Fibroblast of upper back skin (primary cell): ENCODE measurements at regions not wholly inside any gene's neighbourhood (a gene's known extent, or its start where the extent isn't known, plus 50 kb on each side); places are given as distances from the start of the nearest gene placed in this dataset.
"Not testable (repeated sequence)": the region's sequence is repeated elsewhere in the genome, so short reads cannot be mapped to it uniquely, and the experiment has no call there.

ENCODE experiments used
- DNase-seq: peaks from one replicate; pipeline ENCODE4 v3.0.0-alpha.2; 2013

DNA sequence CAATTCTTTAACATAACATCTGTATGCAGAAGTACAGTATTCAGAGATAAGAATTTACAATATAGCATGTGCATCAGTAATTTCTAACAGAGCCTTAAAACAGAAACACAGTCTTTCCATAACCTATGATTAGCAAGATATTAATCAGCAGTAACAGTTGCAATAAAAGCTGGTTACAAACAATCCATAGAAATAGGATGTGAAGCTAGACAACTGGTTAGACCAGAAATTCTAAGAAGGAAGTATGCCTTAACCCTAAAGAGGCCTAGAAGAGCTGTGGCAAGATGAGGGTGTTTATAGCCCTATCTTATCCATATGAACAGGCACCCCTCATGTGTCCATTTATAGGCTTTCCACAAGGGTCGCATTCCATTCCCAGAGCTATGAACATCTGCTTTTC, 492.1 kb upstream of the CBLB start:
- not testable (repeated sequence) for DNase-seq

DNA sequence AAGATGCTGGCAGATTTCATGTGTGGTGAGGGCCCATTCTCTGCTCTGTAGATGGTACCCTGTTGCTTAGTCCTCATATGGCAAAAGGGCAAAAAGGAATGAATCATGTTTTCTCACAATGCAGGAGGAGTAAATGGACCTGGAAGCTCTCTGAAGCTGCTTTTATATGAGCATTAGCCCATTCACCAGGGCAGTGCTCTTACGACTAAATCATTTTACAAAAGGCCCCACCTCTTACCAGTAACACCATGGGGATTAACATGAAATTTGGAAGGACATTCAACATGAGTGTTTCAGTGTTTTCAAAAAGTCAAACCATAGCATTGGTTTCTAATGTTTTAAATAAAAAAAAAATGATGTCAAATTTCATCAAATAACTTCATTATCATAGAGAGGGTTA, 495.7 kb upstream of the CBLB start:
- no peak for DNase-seq

DNA sequence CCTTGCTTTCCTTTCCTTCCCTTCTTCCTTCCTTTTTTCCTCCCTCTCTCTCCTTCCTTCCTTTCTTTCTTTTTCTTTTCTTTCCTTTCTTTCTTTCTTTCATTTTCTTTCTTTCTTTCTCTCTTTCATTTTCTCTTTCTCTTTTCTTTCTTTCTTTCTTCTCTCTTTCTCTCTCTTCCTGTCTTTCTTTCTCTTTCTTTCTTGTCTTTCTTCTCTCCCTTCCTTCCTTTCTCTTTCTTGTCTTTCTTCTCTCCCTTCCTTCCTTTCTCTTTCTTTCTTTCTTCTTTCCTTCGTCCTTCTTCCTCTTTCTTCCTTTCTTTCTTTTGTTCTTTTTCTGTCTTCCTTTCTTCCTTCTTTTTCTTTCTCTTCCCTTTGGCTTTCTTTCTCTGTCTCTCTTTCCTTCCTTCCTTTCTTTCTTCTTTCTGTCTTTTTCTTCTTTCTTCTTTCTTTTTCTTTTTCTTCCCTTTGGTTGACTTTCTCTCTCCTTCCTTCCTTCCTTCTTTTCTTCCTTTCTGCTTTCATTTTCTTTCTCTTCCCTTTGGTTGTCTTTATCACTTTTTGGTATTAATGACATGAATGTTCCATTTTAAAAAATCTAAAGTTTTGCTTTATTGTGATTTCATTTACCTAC, 496.4 kb upstream of the CBLB start:
- DNase-seq: no peak

DNA sequence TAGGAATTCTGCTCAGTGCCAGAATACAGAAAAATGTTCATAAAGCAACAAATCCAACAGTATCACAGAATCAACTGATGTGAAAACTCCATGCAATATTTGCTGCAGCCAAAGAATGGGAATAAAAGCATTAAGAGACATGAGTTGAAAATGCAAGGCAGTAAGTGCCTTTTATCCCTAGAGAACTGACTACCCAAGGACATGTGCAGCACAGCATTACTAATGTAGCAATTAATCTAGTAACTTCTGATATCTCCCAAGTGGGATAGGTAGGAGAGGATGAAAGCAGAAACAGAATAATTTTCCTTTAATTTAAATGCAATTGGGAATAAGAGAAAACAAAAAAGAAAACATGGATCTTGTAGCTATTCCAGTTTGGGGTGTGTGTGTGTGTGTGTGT, 497.5 kb upstream of the CBLB start:
- DNase-seq: no peak

DNA sequence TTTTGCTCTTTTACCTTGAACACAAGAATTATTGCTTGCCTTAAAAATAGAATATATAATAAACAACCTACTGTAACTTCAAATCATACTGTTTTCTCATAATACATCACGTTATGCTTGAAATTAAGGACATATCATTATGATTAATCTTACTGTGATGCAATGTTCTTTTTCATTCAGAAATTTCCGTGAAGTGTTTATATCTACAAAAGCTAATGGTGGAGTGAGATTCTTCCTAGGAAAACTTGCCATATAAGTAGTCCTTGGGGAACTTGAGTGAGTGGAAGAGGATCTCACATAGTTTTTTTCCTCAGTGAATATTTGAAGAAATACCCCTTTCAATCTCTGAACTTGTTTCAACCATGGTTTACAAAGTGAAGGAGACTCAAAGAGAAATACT, 498.7 kb upstream of the CBLB start:
- DNase-seq: no peak

DNA sequence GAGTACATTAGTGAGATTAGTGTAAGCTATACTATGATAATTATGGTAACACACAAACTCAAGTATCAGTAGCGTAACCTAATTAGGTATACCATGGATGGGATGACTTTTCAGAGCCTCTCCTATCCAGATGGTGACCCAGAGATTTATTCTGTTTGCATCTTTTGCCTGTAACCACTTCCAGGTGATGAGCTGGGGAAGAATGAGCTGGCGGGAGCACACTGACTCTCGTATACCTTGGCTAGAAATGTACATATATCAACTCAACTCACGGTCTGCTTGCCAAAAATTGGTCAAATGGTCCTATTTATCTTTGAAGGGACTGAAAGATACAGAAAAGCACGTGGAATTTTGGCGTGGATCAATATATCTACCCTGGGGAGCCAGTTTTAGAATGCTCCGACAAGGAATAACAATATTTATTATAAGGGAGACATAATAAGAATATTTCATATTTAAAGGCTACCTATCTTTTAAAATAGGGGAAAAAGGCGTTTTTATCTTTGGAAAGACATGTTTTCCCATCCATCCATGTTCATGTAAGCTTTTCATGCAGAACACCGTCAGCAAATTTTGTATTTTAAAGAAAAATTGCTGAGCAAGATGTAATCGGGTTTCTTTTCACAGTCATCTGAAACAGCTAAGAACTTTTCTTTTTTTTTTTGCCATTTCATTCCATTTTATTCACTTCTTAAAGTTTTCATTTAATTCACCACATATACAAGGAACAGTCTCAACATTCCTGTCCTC, 502.6 kb upstream of the CBLB start:
- DNase-seq: peak; percentile 82

DNA sequence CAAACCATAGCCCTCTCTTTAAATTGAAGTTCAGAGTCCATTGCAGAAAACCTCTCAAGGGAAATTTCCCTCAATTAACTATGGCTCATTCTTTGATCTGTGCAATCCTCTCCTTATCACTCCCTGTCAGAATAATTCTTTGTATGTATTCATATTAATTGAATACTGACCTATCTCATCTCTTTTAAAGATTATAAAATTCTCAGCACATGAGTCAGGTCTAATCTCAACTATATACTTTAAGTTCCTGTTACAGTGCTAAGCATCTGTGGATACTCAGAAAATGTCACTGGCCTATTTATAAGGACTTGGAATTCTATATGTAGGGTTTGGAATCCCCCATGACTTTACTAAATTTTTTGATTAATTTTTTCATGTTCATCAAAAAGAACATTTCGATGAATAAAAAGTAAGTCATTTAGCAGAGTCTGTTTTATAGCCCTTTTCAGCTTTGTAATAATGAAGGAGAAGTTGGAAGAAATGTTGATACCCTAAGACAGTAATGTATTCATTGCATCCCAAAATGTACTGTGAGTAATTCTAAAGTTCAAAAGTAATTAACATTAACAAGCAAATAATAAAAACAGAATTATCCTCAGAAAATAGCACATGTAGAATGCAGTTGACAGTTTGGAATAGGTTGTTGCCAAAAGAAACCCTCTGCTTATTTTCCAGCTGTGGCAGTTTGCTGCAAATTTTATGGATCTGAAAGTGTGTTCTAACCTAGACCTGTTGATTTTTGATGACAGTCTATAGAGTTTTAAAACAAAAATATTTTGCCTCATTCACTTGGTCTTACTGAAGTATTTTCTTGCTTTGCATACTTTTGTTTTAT, 503.4 kb upstream of the CBLB start:
- DNase-seq: peak; percentile 24

DNA sequence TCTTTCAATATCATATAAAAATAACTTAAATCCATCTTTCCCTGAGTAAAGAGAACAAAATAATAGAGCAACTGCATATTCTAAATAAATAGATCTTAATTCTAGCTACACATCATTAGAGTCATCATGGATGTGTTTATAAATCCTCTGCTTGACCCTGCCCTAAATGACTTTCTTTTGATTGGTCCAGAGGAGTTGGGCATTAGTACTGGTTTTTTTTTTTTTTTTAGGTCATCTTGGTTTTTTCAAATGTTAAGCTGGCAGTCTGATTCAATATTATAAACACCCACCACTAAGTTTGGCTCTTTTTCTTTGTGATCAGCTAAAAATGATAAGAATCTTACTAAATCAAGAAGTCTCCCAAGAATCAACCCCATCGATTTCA, 504.0 kb upstream of the CBLB start:
- DNase-seq: no peak

DNA sequence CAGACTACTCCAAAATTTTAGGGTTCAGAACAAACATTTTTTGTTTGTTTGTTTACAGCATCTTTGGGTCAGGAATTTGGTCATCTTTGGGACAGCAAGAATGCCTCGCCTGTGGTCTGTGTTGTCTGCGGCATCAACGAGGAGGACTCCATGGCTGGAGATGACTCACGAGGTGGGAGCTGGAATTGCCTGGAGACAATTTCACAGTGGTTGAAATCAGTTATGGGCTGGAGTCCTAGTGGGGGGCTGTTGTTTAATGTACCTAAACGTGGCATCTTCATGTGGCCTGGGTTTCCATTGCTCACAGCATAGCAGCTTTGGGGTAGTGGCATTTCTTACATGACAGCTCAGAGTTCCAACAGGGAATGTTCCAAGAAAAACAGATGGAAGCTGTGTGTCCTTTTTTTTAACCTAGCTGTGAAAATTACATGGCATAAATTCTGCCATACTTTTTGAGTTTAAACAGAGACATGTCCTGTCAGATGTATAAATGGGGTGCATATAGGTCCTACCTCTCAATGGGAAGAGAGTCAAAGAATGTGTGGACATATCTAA, 507.3 kb upstream of the CBLB start:
- peak; percentile 35 for DNase-seq

DNA sequence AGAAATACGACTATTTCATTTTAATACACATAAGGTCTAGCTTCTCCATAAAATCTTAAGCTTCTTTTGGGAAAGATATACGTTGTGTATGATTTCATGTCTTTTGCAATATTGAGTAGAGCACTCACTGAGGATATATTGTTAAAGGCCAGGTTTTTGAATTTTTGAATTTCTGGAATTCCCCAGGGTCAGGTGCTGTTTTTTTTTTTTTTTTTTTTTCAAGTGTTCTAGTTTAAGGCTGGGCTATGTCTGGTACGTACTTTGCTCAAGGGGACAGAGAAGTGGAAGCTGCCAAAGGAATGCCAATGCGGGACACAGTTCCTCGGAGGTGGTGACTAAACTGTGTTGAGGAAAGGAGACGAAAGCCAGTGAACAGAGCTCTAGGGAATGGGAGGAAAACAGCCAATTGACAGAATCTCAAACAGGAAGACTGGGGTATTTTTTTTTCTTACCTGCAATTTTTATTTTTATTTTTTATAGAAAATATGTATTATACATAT, 510.5 kb upstream of the CBLB start:
- no peak for DNase-seq

DNA sequence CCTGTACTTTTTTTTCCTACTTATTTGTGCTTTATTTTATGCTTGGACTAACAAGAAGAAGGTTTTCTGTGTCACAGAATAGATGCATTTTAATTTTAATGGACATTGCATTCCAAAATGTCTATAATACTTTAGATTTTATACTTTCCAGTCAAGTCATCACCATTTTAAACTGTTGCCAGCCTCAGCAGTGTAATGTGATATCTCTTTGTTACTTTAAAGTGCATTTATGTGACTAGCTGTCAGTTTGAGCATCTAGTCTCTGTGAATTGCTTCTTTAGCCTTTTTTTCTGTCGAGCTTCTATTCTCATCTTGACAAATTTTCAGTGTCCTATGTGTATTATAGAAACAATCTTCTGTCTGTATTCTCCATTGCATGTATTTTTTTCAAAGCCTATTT, 511.4 kb upstream of the CBLB start:
- DNase-seq: no peak

DNA sequence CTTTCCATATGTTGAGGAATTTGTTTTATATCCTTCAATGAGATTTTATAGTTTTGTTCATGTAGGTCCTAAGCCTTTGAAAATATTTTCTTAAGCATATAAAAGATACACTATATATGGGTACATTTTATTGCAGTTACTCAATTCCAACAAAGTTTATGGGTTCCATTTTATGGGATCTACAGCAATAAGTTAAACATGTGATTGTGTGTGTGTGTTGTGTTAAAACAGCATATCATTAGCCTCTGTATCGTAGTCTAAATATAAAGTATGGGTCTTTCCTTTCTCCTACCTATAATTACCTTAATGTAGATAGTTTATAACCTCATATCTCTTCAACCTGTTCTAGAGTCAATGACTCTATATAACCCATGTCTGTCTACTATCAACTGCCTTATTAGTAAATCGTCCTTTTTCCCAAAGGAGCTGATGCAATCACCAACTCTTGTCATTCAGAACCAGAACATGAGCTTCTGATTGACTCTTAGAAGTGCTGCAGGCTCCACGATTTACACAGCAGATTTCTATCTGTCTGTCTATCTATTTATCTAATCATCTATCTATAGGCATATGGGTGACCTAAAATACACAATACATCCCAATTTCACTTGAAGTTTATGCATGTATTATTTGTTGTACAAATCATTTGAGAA, 512.6 kb upstream of the CBLB start:
- no peak for DNase-seq

DNA sequence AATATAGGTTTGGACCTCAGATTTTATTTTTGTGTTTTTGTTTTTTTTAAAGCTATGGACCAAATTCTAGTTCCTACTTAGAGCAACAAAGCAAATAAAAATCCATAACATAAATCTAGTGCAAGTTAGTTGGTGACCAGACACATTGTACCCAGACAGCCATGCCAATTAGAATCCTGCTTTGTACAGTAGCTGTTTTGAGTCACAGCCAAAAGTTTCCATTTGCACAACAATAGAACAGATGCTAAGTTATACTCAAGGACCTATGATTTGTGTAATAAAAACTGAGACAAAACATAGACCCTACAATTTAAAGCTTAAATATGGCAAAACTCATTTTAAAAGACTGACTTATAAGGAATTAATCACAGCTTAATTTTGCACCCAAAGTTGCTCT, 513.1 kb upstream of the CBLB start:
- no peak for DNase-seq

DNA sequence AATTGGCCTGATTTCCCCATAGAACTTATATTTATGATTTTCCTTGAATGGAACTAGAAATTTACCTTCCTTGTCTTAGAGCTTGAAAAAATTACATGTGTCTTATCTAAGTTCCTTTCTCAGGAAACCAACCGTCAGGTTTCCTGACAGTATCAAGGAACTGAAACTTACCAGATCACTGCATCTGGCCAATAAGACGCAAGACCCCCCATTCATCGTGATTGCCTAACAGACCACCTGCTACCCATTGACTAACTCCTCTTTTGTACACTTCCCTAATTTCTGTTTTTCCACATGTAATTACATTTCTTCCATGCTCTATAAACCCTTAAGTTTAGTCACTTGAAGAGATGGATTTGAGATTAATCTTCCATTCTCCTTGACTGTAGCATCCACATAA, 517.2 kb upstream of the CBLB start:
- DNase-seq: no peak

DNA sequence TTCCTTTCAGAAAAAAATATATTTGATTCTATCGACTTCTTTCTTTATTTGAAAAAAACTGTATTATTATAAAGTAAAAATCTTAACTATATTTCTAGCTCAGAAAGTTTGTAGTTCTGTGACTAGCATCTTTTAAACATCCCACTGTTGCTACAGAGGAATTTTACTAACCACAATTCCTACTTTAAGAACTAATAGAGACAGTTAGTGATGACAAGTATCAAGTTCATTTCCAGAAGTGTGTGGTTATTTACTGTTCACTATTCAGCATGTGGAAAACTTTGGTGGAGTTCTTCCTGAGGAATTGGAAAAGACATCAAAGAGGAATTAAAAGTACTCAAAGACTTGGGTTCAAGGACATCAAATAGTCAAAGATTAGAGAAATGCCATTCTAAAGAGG, 524.1 kb upstream of the CBLB start:
- DNase-seq: peak; percentile 75

DNA sequence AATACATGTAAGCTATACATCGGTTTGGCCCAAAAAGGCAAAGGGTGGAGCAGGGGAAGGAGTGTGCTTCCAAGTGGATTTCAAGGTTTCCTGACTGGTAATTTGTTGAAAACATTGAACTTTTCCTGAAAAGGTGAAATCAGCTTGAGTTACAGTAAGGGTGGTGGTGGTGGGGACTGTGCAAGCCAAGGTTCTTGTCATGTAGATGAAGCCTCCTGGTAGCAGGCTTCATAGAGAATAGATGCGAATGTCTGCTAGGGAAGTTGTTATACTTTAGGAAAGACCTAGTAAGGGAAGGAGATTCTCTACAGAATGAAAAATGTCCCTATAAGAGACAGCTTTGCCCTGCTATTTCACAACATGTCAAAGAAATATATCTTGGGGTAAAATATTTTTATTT, 528.2 kb upstream of the CBLB start:
- DNase-seq: no peak

DNA sequence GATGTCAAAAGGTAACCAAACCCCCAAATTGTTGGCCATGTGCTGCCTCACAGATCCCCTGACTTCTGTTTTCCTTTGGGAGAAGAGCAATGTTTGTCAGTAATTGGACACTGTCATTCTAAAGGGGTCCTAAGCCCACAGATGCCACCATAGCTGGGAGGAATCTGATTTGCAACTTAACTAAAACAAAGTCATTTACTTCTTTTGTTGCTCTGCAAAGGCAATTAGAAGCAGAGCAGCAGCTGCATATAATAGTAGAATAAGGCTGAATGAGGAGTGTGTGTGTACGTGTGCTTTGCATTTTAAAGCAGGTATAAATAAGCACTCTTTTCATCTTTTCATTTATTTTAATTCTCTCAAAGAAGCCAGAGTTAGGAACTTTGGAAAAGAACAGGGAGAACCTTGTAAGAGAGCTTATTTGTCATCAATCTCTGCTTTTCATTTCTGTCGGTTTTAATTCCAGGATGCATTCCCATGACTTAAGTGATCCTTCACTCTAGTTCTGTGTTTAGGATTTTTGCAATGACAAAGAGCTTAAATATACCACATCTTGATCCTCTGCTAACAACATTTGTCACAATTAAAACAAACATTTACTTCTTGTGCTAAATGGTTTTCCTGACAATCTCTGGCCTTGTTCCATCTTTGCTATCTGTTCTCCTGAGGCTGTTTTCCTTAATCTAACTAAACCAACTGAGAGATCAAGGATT, 530.2 kb upstream of the CBLB start:
- peak; percentile 57 for DNase-seq

DNA sequence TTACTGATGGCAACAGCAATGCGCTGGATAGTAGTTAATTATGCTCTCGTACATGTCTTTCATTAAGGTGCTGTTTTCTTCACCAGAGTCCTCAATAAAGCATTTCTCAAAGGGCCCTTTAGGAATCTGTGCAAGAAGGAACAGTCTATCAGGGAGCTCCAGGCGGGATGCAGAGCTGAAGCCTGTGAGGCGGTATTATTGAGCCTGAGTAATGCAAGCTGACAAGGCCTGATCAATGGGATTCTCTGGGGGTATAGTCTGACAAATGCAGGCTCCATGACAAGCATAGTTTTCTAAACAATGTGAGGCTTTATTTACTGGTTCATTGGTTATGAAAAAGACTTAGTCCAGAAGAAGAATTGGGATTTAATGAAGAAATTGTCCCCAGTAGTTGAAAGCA, 530.9 kb upstream of the CBLB start:
- no peak for DNase-seq

DNA sequence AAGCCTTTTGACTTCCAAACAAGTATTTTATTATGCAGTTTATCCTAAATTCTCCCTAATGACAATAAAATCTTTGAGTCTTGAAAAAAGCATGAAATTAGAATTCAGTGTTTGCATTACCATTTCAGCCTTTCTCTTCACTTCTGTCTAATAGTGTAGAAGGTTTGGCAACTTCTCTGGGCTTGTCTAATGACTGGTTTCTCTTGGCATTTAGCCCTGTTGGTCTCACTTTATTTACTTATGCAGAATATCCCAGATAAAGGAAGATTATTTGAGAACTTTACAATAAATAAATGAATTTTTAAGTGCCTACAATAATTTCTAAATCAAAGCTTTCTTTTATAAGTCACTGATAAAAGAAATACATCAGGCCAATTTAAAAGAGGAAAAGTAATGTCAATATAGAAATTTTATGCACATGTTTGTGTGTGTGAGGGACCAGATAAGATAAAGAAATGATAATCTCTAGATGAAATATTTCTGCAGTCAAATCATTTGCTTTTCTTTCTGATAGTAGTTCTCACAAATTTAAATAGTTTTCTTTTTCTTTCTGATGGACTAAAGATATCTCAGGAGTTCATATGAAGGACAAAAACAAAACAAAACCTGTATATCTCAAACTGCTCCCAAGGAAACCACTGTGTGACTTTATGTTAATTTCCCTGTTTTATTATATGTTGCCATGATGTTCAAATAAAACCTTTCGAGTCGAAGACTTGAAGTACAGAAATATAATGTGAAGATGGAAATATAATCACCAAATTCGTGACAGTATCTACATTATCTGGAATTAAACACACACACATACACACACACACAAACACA, 533.1 kb upstream of the CBLB start:
- DNase-seq: peak; percentile 31

DNA sequence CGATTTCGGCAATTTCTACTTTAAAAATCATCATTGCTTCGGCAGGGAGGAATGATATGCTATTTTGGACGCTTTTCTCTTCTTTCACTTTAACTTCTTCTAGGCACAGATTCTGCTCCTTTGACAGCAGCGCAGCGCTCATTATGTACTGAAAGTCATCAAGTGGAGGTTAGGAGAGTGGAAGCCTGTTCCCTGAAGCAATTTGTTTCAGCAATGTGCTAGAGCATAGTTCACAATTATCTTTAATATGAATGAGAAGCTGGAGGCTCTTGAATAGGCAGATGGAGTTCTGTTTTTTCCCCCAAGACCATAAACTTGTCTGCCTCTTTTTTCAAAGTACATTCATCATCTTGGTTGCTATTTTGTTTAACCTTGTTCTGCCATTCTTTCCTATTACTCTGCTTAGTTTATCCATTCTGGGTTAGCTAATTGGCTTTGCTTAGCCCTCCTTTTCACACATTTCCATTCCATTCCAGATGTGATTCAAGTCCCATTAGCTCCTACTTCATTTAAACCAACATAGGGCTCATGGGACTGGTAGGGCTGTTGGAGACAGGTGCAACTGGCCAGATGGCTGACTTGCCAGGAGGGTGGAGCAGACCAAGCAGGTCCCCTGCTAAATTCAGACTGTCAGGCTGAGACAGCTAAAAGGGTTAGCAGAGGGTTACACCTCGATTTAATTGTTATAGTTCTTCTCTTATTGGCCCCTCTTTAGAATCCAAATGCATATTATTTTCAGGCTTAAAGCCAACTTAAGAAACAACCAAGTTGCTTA, 534.7 kb upstream of the CBLB start:
- DNase-seq: no peak

DNA sequence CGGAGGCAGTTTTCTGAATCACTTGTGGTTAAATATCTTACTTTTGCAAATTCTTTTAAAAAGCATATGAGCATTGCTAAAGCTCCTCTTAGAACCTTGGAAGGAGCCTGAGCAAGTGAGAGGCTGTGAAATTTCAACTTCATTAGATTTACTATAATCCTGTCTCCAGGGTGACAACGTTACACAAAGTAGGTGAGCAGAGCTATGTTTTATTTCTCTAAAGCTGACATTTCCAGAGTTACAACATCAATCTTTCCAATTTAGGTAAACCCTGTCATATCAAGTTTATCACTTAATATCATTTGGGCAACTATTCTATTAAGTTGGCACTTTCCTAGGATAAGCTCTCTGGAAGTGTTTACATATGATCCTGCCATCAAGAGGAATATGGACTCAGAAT, 544.9 kb upstream of the CBLB start:
- no peak for DNase-seq
